CD8-positive, alpha-beta memory T cell (primary cell): ENCODE measurements at regions not wholly inside any gene's neighbourhood (a gene's known extent, or its start where the extent isn't known, plus 50 kb on each side); places are given as distances from the start of the nearest gene placed in this dataset.

ENCODE experiments used
- CTCF ChIA-PET: fragments of 350-600 bp; sonication (Branson Sonifier 250); formaldehyde crosslinking; loops from one replicate; lab custom pipeline; 2021; ENCODE audit warnings: antibody characterized with exemption; lab: Charles Lee
- POLR2A ChIA-PET: fragments of 350-600 bp; sonication (Branson Sonifier 250); formaldehyde crosslinking; loops from one replicate; lab custom pipeline; 2021; ENCODE audit warnings: antibody characterized with exemption; lab: Charles Lee
- DNase-seq, 5 donors: peaks; one replicate each; pipeline versions ENCODE4 v3.0.0 to v3.0.0-alpha.2; 2020 to 2022; ENCODE audit warnings: mixed read lengths in 1 of 5
- H3K27ac ChIP-seq: one replicate; pipeline ENCODE4 v1.7.0; 2013; ENCODE audit warnings: low read depth, mild to moderate bottlenecking, low read length, moderate library complexity
- H3K27me3 ChIP-seq: 2 replicates; pipeline ENCODE4 v1.7.0; 2013; ENCODE audit warnings: low read length, mild to moderate bottlenecking; ENCODE audit not compliant: insufficient read depth, poor library complexity, severe bottlenecking
- H3K36me3 ChIP-seq: 2 replicates; pipeline ENCODE4 v1.7.0; 2013; ENCODE audit warnings: mild to moderate bottlenecking, low read length, moderate library complexity; ENCODE audit not compliant: insufficient read depth
- H3K4me1 ChIP-seq: 2 replicates; pipeline ENCODE4 v1.7.0; 2013; ENCODE audit warnings: mild to moderate bottlenecking, low read length, moderate library complexity; ENCODE audit not compliant: insufficient read depth
- H3K4me3 ChIP-seq: 2 replicates; pipeline ENCODE4 v1.7.0; 2013; ENCODE audit warnings: mild to moderate bottlenecking, low read length
- H3K9me3 ChIP-seq: 2 replicates; pipeline ENCODE4 v1.7.0; 2013; ENCODE audit warnings: mild to moderate bottlenecking, low read length
- H3K27ac Mint-ChIP-seq, 8 donors: one replicate each; pipeline ENCODE4 v1.8.0; 2020 to 2021; ENCODE audit warnings: mixed read lengths in 8 of 8, mild to moderate bottlenecking in 6 of 8, inconsistent platforms in 3 of 8, moderate library complexity in 3 of 8
- H3K27me3 Mint-ChIP-seq, 2 donors: one replicate each; pipeline ENCODE4 v1.8.0; 2020 to 2021; ENCODE audit warnings: mixed read lengths in 2 of 2, mild to moderate bottlenecking in 1 of 2, moderate library complexity in 1 of 2
- H3K36me3 Mint-ChIP-seq, 3 donors: one replicate each; pipeline ENCODE4 v1.8.0; 2020 to 2021; ENCODE audit warnings: mixed read lengths in 3 of 3, inconsistent platforms in 1 of 3, mild to moderate bottlenecking in 1 of 3
- H3K4me1 Mint-ChIP-seq, 3 donors: one replicate each; pipeline ENCODE4 v1.8.0; 2020 to 2021; ENCODE audit warnings: mixed read lengths in 3 of 3, inconsistent platforms in 1 of 3, mild to moderate bottlenecking in 1 of 3
- H3K4me3 Mint-ChIP-seq, 7 donors: one replicate each; pipeline ENCODE4 v1.8.0; 2020 to 2021; ENCODE audit warnings: mixed read lengths in 7 of 7, mild to moderate bottlenecking in 6 of 7, moderate library complexity in 4 of 7, inconsistent platforms in 2 of 7
- H3K9me3 Mint-ChIP-seq, 5 donors: one replicate each; pipeline ENCODE4 v1.8.0; 2020 to 2022; ENCODE audit warnings: mixed read lengths in 5 of 5, mild to moderate bottlenecking in 3 of 5, moderate library complexity in 2 of 5, inconsistent platforms in 1 of 5

DNA sequence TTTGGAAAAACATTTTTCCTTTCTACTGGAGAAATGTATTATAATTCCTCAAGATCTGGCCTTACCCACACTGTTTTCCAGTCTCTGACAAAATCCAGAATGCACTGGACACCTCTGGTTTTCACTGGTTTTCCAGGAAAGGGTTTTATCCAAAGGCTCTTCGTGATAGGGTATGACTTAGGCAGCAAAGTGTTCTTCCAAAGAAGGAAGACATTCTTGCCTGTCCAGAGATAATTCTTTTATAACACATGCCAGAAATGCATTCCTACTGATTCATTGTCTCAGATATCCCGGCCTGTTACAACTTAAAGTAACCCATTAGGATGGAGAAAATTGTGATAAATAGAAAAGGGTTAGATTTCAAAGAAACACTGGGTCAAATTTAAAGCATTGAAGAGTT lies 2343.1 kb downstream of the PCDH7 start:
- H3K4me3 ChIP-seq, result no peak overlapping the region
- H3K27me3 ChIP-seq, result no peaks in the 10 kb centered on the region
- no peak overlapping the region for H3K27ac ChIP-seq
- no peaks in the 10 kb centered on the region for H3K4me1 ChIP-seq
- H3K27ac Mint-ChIP-seq, result no peak overlapping the region
- no peaks in the 10 kb centered on the region for H3K27me3 Mint-ChIP-seq
- no peak for DNase-seq
- CTCF ChIA-PET, result no interaction called here
- H3K9me3 ChIP-seq, result no peaks in the 10 kb centered on the region
- no peak overlapping the region for H3K4me3 Mint-ChIP-seq
- H3K9me3 Mint-ChIP-seq, result peaks cover 2 to 21% (median 2%) of the 10 kb centered on the region in 5 donors
- POLR2A ChIA-PET, result no interaction called here
- H3K36me3 ChIP-seq, result no peaks in the 10 kb centered on the region
- H3K4me1 Mint-ChIP-seq, result no peaks in the 10 kb centered on the region
- no peaks in the 10 kb centered on the region for H3K36me3 Mint-ChIP-seq

DNA sequence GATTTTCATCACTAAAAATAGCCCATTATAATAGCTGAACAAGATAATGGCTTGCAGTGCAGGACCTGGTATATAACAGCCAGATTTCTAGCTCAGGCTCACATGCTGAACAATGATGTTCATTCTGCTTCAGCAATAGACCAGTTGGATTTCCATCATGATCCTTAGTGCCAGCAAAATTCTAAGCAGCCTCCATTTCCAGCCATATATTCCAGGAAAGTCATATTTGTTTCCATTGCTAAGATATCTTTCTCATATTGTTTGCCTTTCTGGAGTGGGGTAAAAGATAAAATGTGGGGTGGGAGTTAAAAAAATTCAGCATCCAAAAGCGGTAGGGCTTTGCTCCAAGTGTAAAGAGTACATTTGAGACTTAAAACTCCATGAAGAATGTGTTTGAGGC lies 2344.1 kb downstream of the PCDH7 start:
- ChIA-PET POLR2A (no interaction called here), CTCF (no interaction called here)
- Mint-ChIP-seq H3K4me3 (no peak overlapping the region), H3K9me3 (peaks cover 2 to 28% (median 5%) of the 10 kb centered on the region in 5 donors), H3K27ac (no peak overlapping the region), H3K36me3 (no peaks in the 10 kb centered on the region), H3K4me1 (no peaks in the 10 kb centered on the region), H3K27me3 (no peaks in the 10 kb centered on the region)
- H3K27me3 ChIP-seq, result no peaks in the 10 kb centered on the region
- H3K4me3 ChIP-seq, result no peak overlapping the region
- no peaks in the 10 kb centered on the region for H3K9me3 ChIP-seq
- H3K36me3 ChIP-seq, result no peaks in the 10 kb centered on the region
- no peak for DNase-seq
- no peak overlapping the region for H3K27ac ChIP-seq
- H3K4me1 ChIP-seq, result no peaks in the 10 kb centered on the region

DNA sequence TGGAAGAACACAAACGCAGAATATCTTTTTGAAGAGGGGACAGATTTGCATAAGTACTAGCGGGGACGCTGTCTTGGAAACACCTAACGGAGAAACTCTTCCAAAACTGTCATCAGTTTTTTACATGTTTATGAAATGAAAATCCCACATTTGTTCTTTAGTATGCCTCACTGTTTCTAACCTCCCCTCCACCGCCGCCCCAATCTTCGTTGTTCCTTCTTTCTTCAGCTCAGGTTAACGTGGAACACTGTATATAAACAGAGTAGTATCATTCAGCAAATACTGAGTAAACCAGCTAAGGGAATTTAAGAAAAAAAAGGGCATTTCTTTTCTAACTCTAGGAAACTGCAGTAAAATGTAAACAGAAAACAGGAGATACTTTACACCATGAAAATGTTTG lies 2345.6 kb downstream of the PCDH7 start:
- no peak for DNase-seq
- ChIA-PET CTCF (no interaction called here), POLR2A (no interaction called here)
- no peaks in the 10 kb centered on the region for H3K9me3 ChIP-seq
- no peaks in the 10 kb centered on the region for H3K36me3 Mint-ChIP-seq
- H3K4me3 ChIP-seq, result no peak overlapping the region
- H3K27me3 Mint-ChIP-seq, result no peaks in the 10 kb centered on the region
- no peak overlapping the region for H3K4me3 Mint-ChIP-seq
- no peaks in the 10 kb centered on the region for H3K36me3 ChIP-seq
- H3K4me1 ChIP-seq, result no peaks in the 10 kb centered on the region
- H3K27ac ChIP-seq, result no peak overlapping the region
- H3K27ac Mint-ChIP-seq, result no peak overlapping the region
- no peaks in the 10 kb centered on the region for H3K4me1 Mint-ChIP-seq
- peaks cover 2 to 33% (median 7%) of the 10 kb centered on the region in 5 donors for H3K9me3 Mint-ChIP-seq
- H3K27me3 ChIP-seq, result no peaks in the 10 kb centered on the region

DNA sequence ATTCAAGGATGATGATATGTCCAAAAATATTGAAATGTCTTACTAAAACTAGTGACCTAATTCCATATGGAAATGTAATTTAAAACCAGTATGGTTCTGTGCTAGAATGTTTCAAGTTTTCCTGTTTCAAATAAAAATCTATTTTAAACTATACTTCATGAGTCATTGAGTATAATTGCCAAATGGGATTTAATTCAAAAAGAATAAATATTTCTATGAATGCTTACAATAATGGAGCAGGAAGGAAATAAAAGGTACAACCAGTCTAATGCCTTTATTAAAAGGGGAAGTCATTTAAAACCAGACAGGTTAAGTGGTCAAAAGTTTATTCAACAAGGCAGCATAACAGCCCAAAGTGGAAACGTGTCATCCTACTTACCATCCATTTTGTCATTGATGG lies 2347.1 kb downstream of the PCDH7 start:
- H3K27me3 Mint-ChIP-seq, result no peaks in the 10 kb centered on the region
- no peak overlapping the region for H3K4me3 Mint-ChIP-seq
- H3K36me3 Mint-ChIP-seq, result no peaks in the 10 kb centered on the region
- DNase-seq, result no peak
- H3K27me3 ChIP-seq, result no peaks in the 10 kb centered on the region
- no peak overlapping the region for H3K4me3 ChIP-seq
- H3K9me3 Mint-ChIP-seq, result peaks cover 0 to 33% (median 7%) of the 10 kb centered on the region in 5 donors
- no peak overlapping the region for H3K27ac ChIP-seq
- ChIA-PET CTCF (no interaction called here), POLR2A (no interaction called here)
- H3K4me1 Mint-ChIP-seq, result no peaks in the 10 kb centered on the region
- H3K9me3 ChIP-seq, result no peaks in the 10 kb centered on the region
- H3K36me3 ChIP-seq, result no peaks in the 10 kb centered on the region
- H3K4me1 ChIP-seq, result no peaks in the 10 kb centered on the region
- H3K27ac Mint-ChIP-seq, result no peak overlapping the region

DNA sequence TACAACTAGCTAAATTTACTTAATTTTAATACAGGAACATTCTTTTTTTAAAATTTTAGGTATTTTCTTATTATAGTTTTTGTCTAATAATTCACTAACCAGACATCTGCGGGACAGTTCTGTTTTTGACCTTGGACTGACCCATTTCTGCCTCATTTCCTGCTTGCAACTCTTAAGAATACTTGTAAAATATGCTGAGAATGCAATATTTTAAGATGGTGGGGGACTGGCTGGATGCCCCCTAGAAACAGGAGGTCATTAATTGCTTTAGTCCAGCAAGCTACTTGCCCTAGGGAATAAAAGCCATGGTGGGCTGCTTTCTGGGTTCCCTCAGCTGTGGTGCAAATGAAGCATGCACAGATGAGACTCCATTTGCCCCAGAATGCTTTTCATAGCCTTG lies 2348.4 kb downstream of the PCDH7 start:
- H3K27ac ChIP-seq, result no peak overlapping the region
- POLR2A ChIA-PET, result no interaction called here
- H3K4me3 ChIP-seq, result no peak overlapping the region
- no peaks in the 10 kb centered on the region for H3K36me3 Mint-ChIP-seq
- peaks cover 0 to 24% (median 7%) of the 10 kb centered on the region in 5 donors for H3K9me3 Mint-ChIP-seq
- H3K4me3 Mint-ChIP-seq, result no peak overlapping the region
- no peak for DNase-seq
- H3K9me3 ChIP-seq, result no peaks in the 10 kb centered on the region
- H3K4me1 Mint-ChIP-seq, result no peaks in the 10 kb centered on the region
- H3K27ac Mint-ChIP-seq, result no peak overlapping the region
- H3K27me3 ChIP-seq, result no peaks in the 10 kb centered on the region
- no peaks in the 10 kb centered on the region for H3K27me3 Mint-ChIP-seq
- CTCF ChIA-PET, result no interaction called here
- no peaks in the 10 kb centered on the region for H3K4me1 ChIP-seq
- H3K36me3 ChIP-seq, result no peaks in the 10 kb centered on the region

DNA sequence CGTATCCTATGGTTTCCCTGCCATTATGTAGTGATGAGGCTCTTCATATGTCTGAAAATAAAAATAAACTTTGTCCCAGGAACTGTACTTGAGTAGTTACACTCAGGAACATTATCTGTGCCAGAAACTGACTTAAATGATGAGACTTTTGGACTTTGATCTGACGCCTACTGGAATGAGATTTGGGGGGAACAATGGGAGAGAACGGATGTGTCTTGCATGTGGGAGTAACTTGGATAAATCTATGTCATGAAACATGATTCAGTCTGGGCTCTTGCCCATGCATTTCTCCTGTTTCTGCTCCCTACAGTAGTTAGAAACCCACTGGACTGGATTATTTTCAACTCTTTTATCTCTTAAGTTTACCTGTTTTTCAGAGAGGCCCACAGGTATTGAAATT lies 2351.4 kb downstream of the PCDH7 start:
- Histone ChIP-seq H3K36me3 (no peaks in the 10 kb centered on the region), H3K9me3 (no peaks in the 10 kb centered on the region), H3K27me3 (no peaks in the 10 kb centered on the region), H3K4me3 (no peak overlapping the region), H3K4me1 (no peaks in the 10 kb centered on the region), H3K27ac (no peak overlapping the region)
- CTCF ChIA-PET, result no interaction called here
- POLR2A ChIA-PET, result no interaction called here
- no peaks in the 10 kb centered on the region for H3K4me1 Mint-ChIP-seq
- no peak overlapping the region for H3K4me3 Mint-ChIP-seq
- DNase-seq, result no peak
- no peaks in the 10 kb centered on the region for H3K27me3 Mint-ChIP-seq
- H3K9me3 Mint-ChIP-seq, result peaks cover 2 to 20% (median 10%) of the 10 kb centered on the region in 5 donors
- H3K36me3 Mint-ChIP-seq, result no peaks in the 10 kb centered on the region
- H3K27ac Mint-ChIP-seq, result no peak overlapping the region

DNA sequence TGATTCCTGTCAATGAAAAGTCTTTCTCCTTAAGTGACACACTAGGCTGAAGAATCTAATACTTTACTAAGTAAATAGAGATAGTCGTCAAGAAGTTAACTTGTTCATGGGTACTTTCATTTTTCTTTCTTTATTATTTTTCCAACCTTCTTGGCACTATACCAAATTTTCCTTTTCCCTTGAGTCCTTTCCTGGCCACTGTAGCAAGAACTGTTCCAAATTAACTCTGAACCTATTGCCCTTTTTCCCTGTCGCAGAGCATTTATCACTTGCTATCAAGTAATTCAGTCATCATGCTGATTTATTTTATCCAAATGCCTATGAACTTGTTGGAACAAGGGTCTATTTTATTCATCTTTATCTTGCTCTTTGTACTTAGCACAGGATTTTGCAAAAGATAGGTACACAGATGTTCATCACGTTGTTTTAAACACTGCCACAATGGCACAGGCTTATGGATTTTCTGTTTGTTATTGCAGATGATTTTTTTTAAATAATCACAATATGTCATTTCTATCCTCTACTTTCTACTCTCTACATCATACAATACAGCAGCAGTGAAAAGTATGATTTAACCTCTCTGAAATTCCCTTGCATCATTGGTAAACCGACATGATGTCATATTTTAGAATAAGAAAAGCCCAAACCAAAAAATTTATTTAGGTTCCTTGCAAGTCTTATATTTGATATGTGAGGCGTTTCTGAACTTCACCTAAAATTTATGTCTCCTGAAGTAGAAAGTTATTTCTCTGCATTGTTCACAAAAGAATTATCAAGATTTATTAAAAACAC lies 2352.3 kb downstream of the PCDH7 start:
- Mint-ChIP-seq H3K4me3 (no peak overlapping the region), H3K27ac (no peak overlapping the region), H3K36me3 (no peaks in the 10 kb centered on the region), H3K9me3 (peaks cover 4 to 20% (median 10%) of the 10 kb centered on the region in 5 donors), H3K4me1 (no peaks in the 10 kb centered on the region), H3K27me3 (no peaks in the 10 kb centered on the region)
- Histone ChIP-seq H3K36me3 (no peaks in the 10 kb centered on the region), H3K27me3 (no peaks in the 10 kb centered on the region), H3K4me3 (no peak overlapping the region), H3K9me3 (no peaks in the 10 kb centered on the region), H3K27ac (no peak overlapping the region), H3K4me1 (no peaks in the 10 kb centered on the region)
- CTCF ChIA-PET, result no interaction called here
- POLR2A ChIA-PET, result no interaction called here
- DNase-seq, result no peak

DNA sequence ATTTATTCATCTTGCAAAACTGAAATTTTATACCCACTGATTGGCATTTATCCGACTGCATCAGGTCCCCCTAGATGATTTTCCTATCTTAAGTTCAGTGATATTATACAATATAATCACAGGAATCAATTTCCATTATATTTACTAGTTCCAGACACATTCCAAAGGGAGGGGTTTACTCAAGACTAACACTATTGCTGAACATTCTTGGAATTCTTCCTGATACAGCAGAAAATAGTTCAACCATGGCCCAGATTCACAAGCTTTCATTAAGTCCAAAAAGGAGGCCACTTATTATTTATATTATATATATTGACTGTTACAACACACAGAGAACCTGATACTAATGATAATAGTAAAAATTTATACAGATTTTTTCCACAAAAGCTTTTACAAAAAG lies 2353.6 kb downstream of the PCDH7 start:
- no peaks in the 10 kb centered on the region for H3K27me3 ChIP-seq
- CTCF ChIA-PET, result no interaction called here
- Mint-ChIP-seq H3K27me3 (no peaks in the 10 kb centered on the region), H3K4me1 (no peaks in the 10 kb centered on the region), H3K27ac (no peak overlapping the region), H3K4me3 (no peak overlapping the region), H3K36me3 (no peaks in the 10 kb centered on the region), H3K9me3 (peaks cover 6 to 19% (median 10%) of the 10 kb centered on the region in 5 donors)
- DNase-seq, result no peak
- H3K36me3 ChIP-seq, result no peaks in the 10 kb centered on the region
- H3K4me1 ChIP-seq, result no peaks in the 10 kb centered on the region
- POLR2A ChIA-PET, result no interaction called here
- no peak overlapping the region for H3K4me3 ChIP-seq
- H3K27ac ChIP-seq, result no peak overlapping the region
- no peaks in the 10 kb centered on the region for H3K9me3 ChIP-seq
